Activated CD4-positive, alpha-beta memory T cell treated with anti-CD3 and anti-CD28 coated beads for 36 hours (primary cell): ENCODE measurements at regions not wholly inside any gene's neighbourhood (a gene's known extent, or its start where the extent isn't known, plus 50 kb on each side); places are given as distances from the start of the nearest gene placed in this dataset.
A peak's percentile ranks its signal among the peaks of the same experiment; 100 is the strongest.

Source experiments
- CTCF ChIA-PET: fragments of 350-600 bp; sonication (Branson Sonifier 250); formaldehyde crosslinking; loops from one replicate; lab custom pipeline; 2021; ENCODE audit warnings: antibody characterized with exemption, inconsistent platforms; lab: Charles Lee
- POLR2A ChIA-PET: fragments of 350-600 bp; sonication (Branson Sonifier 250); formaldehyde crosslinking; loops from one replicate; lab custom pipeline; 2021; ENCODE audit warnings: antibody characterized with exemption; lab: Charles Lee
- DNase-seq: peaks from one replicate; pipeline ENCODE4 v3.0.0-alpha.2; 2020
- H3K27ac Mint-ChIP-seq: one replicate; pipeline ENCODE4 v1.8.0; 2021; ENCODE audit warnings: mixed read lengths
- H3K27me3 Mint-ChIP-seq: one replicate; pipeline ENCODE4 v1.8.0; 2021; ENCODE audit warnings: mixed read lengths
- H3K36me3 Mint-ChIP-seq: one replicate; pipeline ENCODE4 v1.8.0; 2021; ENCODE audit warnings: mixed read lengths
- H3K4me1 Mint-ChIP-seq: one replicate; pipeline ENCODE4 v1.8.0; 2021; ENCODE audit warnings: low read depth, mixed read lengths
- H3K4me3 Mint-ChIP-seq: one replicate; pipeline ENCODE4 v1.8.0; 2021; ENCODE audit warnings: mild to moderate bottlenecking, mixed read lengths
- H3K9me3 Mint-ChIP-seq: one replicate; pipeline ENCODE4 v1.8.0; 2021; ENCODE audit warnings: mixed read lengths
- intact Hi-C: fragments of 100-400 bp; cut with micrococcal nuclease; formaldehyde crosslinking; loops from one replicate; pipeline ENCODE4 v1.15.1; 2023

GRCh38 chr3:10555263-10555662, 49.9 kb upstream of the ATP2B2 start:
- Mint-ChIP-seq H3K4me1 (peaks cover 16% of the 10 kb centered on the region), H3K27ac (no peak overlapping the region)
- DNase-seq, result no peak

GRCh38 chr3:10556312-10556711, 50.9 kb upstream of the ATP2B2 start:
- H3K9me3 Mint-ChIP-seq, result no peaks in the 10 kb centered on the region
- intact Hi-C loops, result loop anchor here (10.0 kb wide), 2 partner anchors 122 to 192 kb away; no protein-coding TSS in a partner anchor
- no peaks in the 10 kb centered on the region for H3K36me3 Mint-ChIP-seq
- ChIA-PET CTCF (interaction anchor here (5.0 kb wide), 1 partner anchor 184 kb away, joined by 20 read pairs; no protein-coding TSS in a partner anchor), POLR2A (no interaction called here)
- no peak overlapping the region for H3K4me3 Mint-ChIP-seq
- H3K4me1 Mint-ChIP-seq, result peaks cover 16% of the 10 kb centered on the region
- H3K27me3 Mint-ChIP-seq, result peaks cover 5% of the 10 kb centered on the region
- H3K27ac Mint-ChIP-seq, result no peak overlapping the region
- no peak for DNase-seq

More at GRCh38 chr3:10555263-10555662, 49.9 kb upstream of the ATP2B2 start:
- ChIA-PET CTCF (interaction anchor here (5.0 kb wide), 1 partner anchor 185 kb away, joined by 20 read pairs; no protein-coding TSS in a partner anchor), POLR2A (no interaction called here)
- no peaks in the 10 kb centered on the region for H3K36me3 Mint-ChIP-seq
- intact Hi-C loops, result loop anchor here (10.0 kb wide), 2 partner anchors 120 to 190 kb away; no protein-coding TSS in a partner anchor
- H3K4me3 Mint-ChIP-seq, result no peak overlapping the region
- H3K27me3 Mint-ChIP-seq, result peaks cover 2% of the 10 kb centered on the region
- H3K9me3 Mint-ChIP-seq, result no peaks in the 10 kb centered on the region

GRCh38 chr3:10557250-10557649, 51.9 kb upstream of the ATP2B2 start:
- POLR2A ChIA-PET, result no interaction called here
- Mint-ChIP-seq H3K27ac (no peak overlapping the region), H3K9me3 (no peaks in the 10 kb centered on the region), H3K4me1 (peaks cover 15% of the 10 kb centered on the region), H3K27me3 (peaks cover 12% of the 10 kb centered on the region), H3K4me3 (no peak overlapping the region), H3K36me3 (no peaks in the 10 kb centered on the region)
- intact Hi-C loops, result loop anchor here (10.0 kb wide), 2 partner anchors 122 to 192 kb away; no protein-coding TSS in a partner anchor
- DNase-seq, result no peak
- CTCF ChIA-PET, result interaction anchor here (0.7 to 1.1 kb wide), 2 partner anchors 14 to 181 kb away, joined by 3 read pairs; no protein-coding TSS in a partner anchor

GRCh38 chr3:10557781-10558373, 52.5 kb upstream of the ATP2B2 start:
- POLR2A ChIA-PET, result no interaction called here

GRCh38 chr3:10558736-10559135, 53.4 kb upstream of the ATP2B2 start:
- Mint-ChIP-seq H3K27me3 (peaks cover 14% of the 10 kb centered on the region), H3K4me3 (no peak overlapping the region), H3K36me3 (no peaks in the 10 kb centered on the region), H3K4me1 (peaks cover 8% of the 10 kb centered on the region), H3K9me3 (no peaks in the 10 kb centered on the region), H3K27ac (no peak overlapping the region)
- ChIA-PET POLR2A (no interaction called here), CTCF (no interaction called here)
- no peak for DNase-seq
- intact Hi-C loops, result loop anchor here (10.0 kb wide), 2 partner anchors 124 to 194 kb away; no protein-coding TSS in a partner anchor

More at GRCh38 chr3:10557781-10558373, 52.5 kb upstream of the ATP2B2 start:
- intact Hi-C loops, result loop anchor here (10.0 kb wide), 2 partner anchors 123 to 193 kb away; no protein-coding TSS in a partner anchor
- CTCF ChIA-PET, result interaction anchor here (0.7 to 1.1 kb wide), 2 partner anchors 13 to 181 kb away, joined by 3 read pairs; no protein-coding TSS in a partner anchor
- no peak overlapping the region for H3K4me3 Mint-ChIP-seq
- peak; percentile 12 for DNase-seq
- H3K9me3 Mint-ChIP-seq, result no peaks in the 10 kb centered on the region
- no peak overlapping the region for H3K27ac Mint-ChIP-seq
- H3K36me3 Mint-ChIP-seq, result no peaks in the 10 kb centered on the region
- H3K27me3 Mint-ChIP-seq, result peaks cover 14% of the 10 kb centered on the region
- peaks cover 9% of the 10 kb centered on the region for H3K4me1 Mint-ChIP-seq

- intact Hi-C loops, result no loop called here
- no peak for DNase-seq
- Mint-ChIP-seq H3K36me3 (no peaks in the 10 kb centered on the region), H3K27me3 (peaks cover 16% of the 10 kb centered on the region), H3K9me3 (no peaks in the 10 kb centered on the region), H3K27ac (no peak overlapping the region), H3K4me3 (no peak overlapping the region), H3K4me1 (peaks cover 8% of the 10 kb centered on the region)
- POLR2A ChIA-PET, result no interaction called here
- CTCF ChIA-PET, result no interaction called here
Measured at GRCh38 chr3:10560060-10560861, 54.9 kb upstream of the ATP2B2 start.

- H3K27me3 Mint-ChIP-seq, result peaks cover 16% of the 10 kb centered on the region
- POLR2A ChIA-PET, result no interaction called here
- intact Hi-C loops, result no loop called here
Measured at GRCh38 chr3:10561162-10561945, 56.0 kb upstream of the ATP2B2 start.

GRCh38 chr3:10561946-10562560, 56.7 kb upstream of the ATP2B2 start:
- H3K4me3 Mint-ChIP-seq, result no peak overlapping the region
- intact Hi-C loops, result no loop called here
- H3K27ac Mint-ChIP-seq, result no peak overlapping the region
- POLR2A ChIA-PET, result no interaction called here
- CTCF ChIA-PET, result no interaction called here
- H3K4me1 Mint-ChIP-seq, result peaks cover 8% of the 10 kb centered on the region
- peaks cover 18% of the 10 kb centered on the region for H3K27me3 Mint-ChIP-seq
- H3K9me3 Mint-ChIP-seq, result no peaks in the 10 kb centered on the region
- H3K36me3 Mint-ChIP-seq, result no peaks in the 10 kb centered on the region
- peak; percentile 22 for DNase-seq

More at GRCh38 chr3:10561162-10561945, 56.0 kb upstream of the ATP2B2 start:
- Mint-ChIP-seq H3K4me3 (no peak overlapping the region), H3K36me3 (no peaks in the 10 kb centered on the region), H3K27ac (no peak overlapping the region), H3K9me3 (no peaks in the 10 kb centered on the region), H3K4me1 (peaks cover 8% of the 10 kb centered on the region)
- CTCF ChIA-PET, result no interaction called here
- DNase-seq, result no peak

GRCh38 chr3:10563396-10563795, 58.0 kb upstream of the ATP2B2 start:
- POLR2A ChIA-PET, result no interaction called here
- peaks cover 3% of the 10 kb centered on the region for H3K4me1 Mint-ChIP-seq
- H3K36me3 Mint-ChIP-seq, result no peaks in the 10 kb centered on the region
- intact Hi-C loops, result no loop called here
- H3K9me3 Mint-ChIP-seq, result no peaks in the 10 kb centered on the region
- no peak overlapping the region for H3K27ac Mint-ChIP-seq
- H3K4me3 Mint-ChIP-seq, result no peak overlapping the region
- CTCF ChIA-PET, result no interaction called here
- DNase-seq, result no peak
- H3K27me3 Mint-ChIP-seq, result peaks cover 18% of the 10 kb centered on the region

- H3K27ac Mint-ChIP-seq, result no peak overlapping the region
- POLR2A ChIA-PET, result no interaction called here
- peaks cover 3% of the 10 kb centered on the region for H3K4me1 Mint-ChIP-seq
Measured at GRCh38 chr3:10565814-10566213, 60.4 kb upstream of the ATP2B2 start.

GRCh38 chr3:10566451-10566850, 61.1 kb upstream of the ATP2B2 start:
- Mint-ChIP-seq H3K4me3 (no peak overlapping the region), H3K4me1 (peaks cover 3% of the 10 kb centered on the region), H3K27ac (no peak overlapping the region), H3K36me3 (no peaks in the 10 kb centered on the region), H3K27me3 (peaks cover 18% of the 10 kb centered on the region), H3K9me3 (no peaks in the 10 kb centered on the region)
- no peak for DNase-seq
- ChIA-PET CTCF (no interaction called here), POLR2A (no interaction called here)
- intact Hi-C loops, result no loop called here

More at GRCh38 chr3:10565814-10566213, 60.4 kb upstream of the ATP2B2 start:
- Mint-ChIP-seq H3K27me3 (peaks cover 22% of the 10 kb centered on the region), H3K4me3 (no peak overlapping the region), H3K36me3 (no peaks in the 10 kb centered on the region), H3K9me3 (no peaks in the 10 kb centered on the region)
- CTCF ChIA-PET, result no interaction called here
- intact Hi-C loops, result no loop called here
- no peak for DNase-seq
